IMR-90 (cell line): ENCODE measurements at regions not wholly inside any gene's neighbourhood (a gene's known extent, or its start where the extent isn't known, plus 50 kb on each side); places are given as distances from the start of the nearest gene placed in this dataset.

ENCODE experiments used
- ATAC-seq: fragments of 200-7000 bp; cut with Tn5 transposase; 2 replicates; pipeline ENCODE4 v1.9.1; 2020; ENCODE audit warnings: low read depth, mild to moderate bottlenecking, moderate library complexity
- BruUV-seq: library from RNA; stranded (reverse); fragments of 400-500 nt; replicated peaks from 2 replicates; lab custom pipeline; 2021; lab: Mats Ljungman, UMichigan
- CTCF ChIA-PET: fragments of 300-600 bp; formaldehyde crosslinking; extraction: SDS; loops from one replicate; lab custom pipeline; 2021; ENCODE audit warnings: antibody characterized with exemption; lab: Yijun Ruan, JAX
- POLR2A ChIA-PET: fragments of 300-600 bp; sonication (Branson Sonifier 250); formaldehyde crosslinking; loops from one replicate; lab custom pipeline; 2022; ENCODE audit warnings: antibody characterized with exemption; ENCODE audit not compliant: unreplicated experiment; lab: Charles Lee
- DNase-seq: peaks from one replicate; pipeline ENCODE4 v3.0.0; 2013
- H2AFZ ChIP-seq: replicated peaks from 2 replicates; pipeline ENCODE3; 2013; ENCODE audit warnings: low read length, mild to moderate bottlenecking; ENCODE audit not compliant: poor library complexity
- H2AK5ac ChIP-seq: 2 replicates; pipeline ENCODE4 v1.6.1; 2013; ENCODE audit warnings: low read depth, low read length, inconsistent platforms
- H2AK9ac ChIP-seq: replicated peaks from 2 replicates; pipeline ENCODE3; 2013; ENCODE audit warnings: mild to moderate bottlenecking, low read depth, low read length, moderate library complexity; ENCODE audit not compliant: poor library complexity
- H2BK120ac ChIP-seq: 2 replicates; pipeline ENCODE4 v1.6.1; 2013; ENCODE audit warnings: low read depth, low read length, inconsistent platforms
- H2BK15ac ChIP-seq: 3 replicates; pipeline ENCODE4 v1.6.1; 2013; ENCODE audit warnings: low read depth, low read length, inconsistent platforms
- H2BK20ac ChIP-seq: 2 replicates; pipeline ENCODE4 v1.6.1; 2013; ENCODE audit warnings: low read depth, mild to moderate bottlenecking, inconsistent platforms, low read length, moderate library complexity
- H2BK5ac ChIP-seq: 2 replicates; pipeline ENCODE4 v1.6.1; 2013; ENCODE audit warnings: mild to moderate bottlenecking, low read depth, low read length, inconsistent platforms; ENCODE audit not compliant: poor library complexity, severe bottlenecking
- H3K14ac ChIP-seq: replicated peaks from 2 replicates; pipeline ENCODE4 v1.6.1; 2013; ENCODE audit warnings: low read depth, low read length, inconsistent platforms
- H3K18ac ChIP-seq: 2 replicates; pipeline ENCODE4 v1.6.1; 2013; ENCODE audit warnings: low read depth, low read length, control low read depth
- H3K23ac ChIP-seq: 2 replicates; pipeline ENCODE4 v1.6.1; 2013; ENCODE audit warnings: low read depth, low read length, inconsistent platforms
- H3K27ac ChIP-seq: 2 replicates; pipeline ENCODE4 v1.5.1; 2013; ENCODE audit warnings: mild to moderate bottlenecking, control low read depth, low read length; ENCODE audit not compliant: insufficient read depth
- H3K27me3 ChIP-seq: 2 replicates; pipeline ENCODE4 v1.6.1; 2013; ENCODE audit warnings: low read length; ENCODE audit not compliant: control insufficient read depth, insufficient read depth
- H3K36me3 ChIP-seq: 2 replicates; pipeline ENCODE4 v1.6.1; 2013; ENCODE audit warnings: low read length, mixed read lengths; ENCODE audit not compliant: control insufficient read depth, insufficient read depth
- H3K4ac ChIP-seq: 2 replicates; pipeline ENCODE4 v1.6.1; 2013; ENCODE audit warnings: low read depth, low read length, inconsistent platforms
- H3K4me1 ChIP-seq: 2 replicates; pipeline ENCODE4 v1.6.1; 2013; ENCODE audit warnings: low read length, mixed read lengths; ENCODE audit not compliant: control insufficient read depth, insufficient read depth
- H3K4me2 ChIP-seq: 2 replicates; pipeline ENCODE4 v1.6.1; 2013; ENCODE audit warnings: low read depth, mild to moderate bottlenecking, control low read depth, low read length, moderate library complexity
- H3K4me3 ChIP-seq: 2 replicates; pipeline ENCODE4 v1.5.1; 2013; ENCODE audit warnings: low read depth, mild to moderate bottlenecking, control low read depth, low read length, moderate library complexity; ENCODE audit not compliant: insufficient read depth
- H3K56ac ChIP-seq: 2 replicates; pipeline ENCODE4 v1.6.1; 2013; ENCODE audit warnings: low read length, inconsistent platforms; ENCODE audit not compliant: insufficient read depth; ENCODE audit errors: extremely low read depth
- H3K79me1 ChIP-seq, 2 experiments: 2 replicates each; pipeline ENCODE4 v1.6.1; 2013; ENCODE audit warnings: low read length in 2 of 2, inconsistent platforms in 1 of 2, low read depth in 1 of 2
- H3K9ac ChIP-seq: 2 replicates; pipeline ENCODE4 v1.6.1; 2013; ENCODE audit warnings: low read depth, low read length, control low read depth
- H3K9me1 ChIP-seq: 2 replicates; pipeline ENCODE4 v1.6.1; 2013; ENCODE audit warnings: low read length, inconsistent platforms; ENCODE audit not compliant: insufficient read depth
- H3K9me3 ChIP-seq: 2 replicates; pipeline ENCODE4 v1.6.1; 2013; ENCODE audit warnings: low read length; ENCODE audit not compliant: control insufficient read depth, insufficient read depth
- H4K20me1 ChIP-seq: 2 replicates; pipeline ENCODE4 v1.6.1; 2013; ENCODE audit warnings: low read length, inconsistent platforms; ENCODE audit not compliant: insufficient read depth
- H4K5ac ChIP-seq: 2 replicates; pipeline ENCODE4 v1.6.1; 2013; ENCODE audit warnings: mild to moderate bottlenecking, low read depth, low read length, control low read depth
- H4K8ac ChIP-seq, 2 experiments: 2 replicates each; pipeline ENCODE4 v1.6.1; 2013; ENCODE audit warnings: low read depth in 2 of 2, low read length in 2 of 2, control low read depth in 1 of 2, inconsistent platforms in 1 of 2
- H4K91ac ChIP-seq: 2 replicates; pipeline ENCODE4 v1.6.1; 2013; ENCODE audit warnings: low read depth, low read length, inconsistent platforms; ENCODE audit not compliant: insufficient read depth
- BHLHE40 ChIP-seq: fragments of 150-350 bp; IDR thresholded peaks from 2 replicates; pipeline ENCODE4 v1.6.1; 2016; ENCODE audit warnings: mild to moderate bottlenecking, low read depth, low read length
- CEBPB ChIP-seq: IDR thresholded peaks from 2 replicates; pipeline ENCODE4 v1.6.1; 2012; ENCODE audit warnings: low read depth, low read length, improper control_type of control experiment
- CHD1 ChIP-seq: IDR thresholded peaks from 2 replicates; pipeline ENCODE4 v1.6.1; 2012; ENCODE audit warnings: low read depth, low read length, improper control_type of control experiment
- CTCF ChIP-seq: conservative IDR thresholded peaks from 2 replicates; pipeline ENCODE4 v1.5.1; 2012; ENCODE audit warnings: mild to moderate bottlenecking, low read depth, low read length, improper control_type of control experiment
- ELK1 ChIP-seq: fragments of 150-350 bp; IDR thresholded peaks from 2 replicates; pipeline ENCODE4 v1.6.1; 2016; ENCODE audit warnings: low read depth, mild to moderate bottlenecking, low read length, moderate library complexity, borderline replicate concordance
- FOS ChIP-seq: fragments of 150-350 bp; IDR thresholded peaks from 2 replicates; pipeline ENCODE4 v1.6.1; 2016; ENCODE audit warnings: low read depth, low read length
- MAFK ChIP-seq: IDR thresholded peaks from 2 replicates; pipeline ENCODE4 v1.6.1; 2012; ENCODE audit warnings: low read depth, low read length, improper control_type of control experiment
- MAZ ChIP-seq: IDR thresholded peaks from 2 replicates; pipeline ENCODE4 v1.6.1; 2012; ENCODE audit warnings: low read depth, mild to moderate bottlenecking, low read length, improper control_type of control experiment, moderate library complexity, borderline replicate concordance
- MXI1 ChIP-seq: IDR thresholded peaks from 2 replicates; pipeline ENCODE4 v1.6.1; 2012; ENCODE audit warnings: low read depth, mild to moderate bottlenecking, low read length, moderate library complexity, borderline replicate concordance
- NFE2L2 ChIP-seq: fragments of 150-350 bp; IDR thresholded peaks from 2 replicates; pipeline ENCODE4 v1.6.1; 2016; ENCODE audit warnings: low read depth, mild to moderate bottlenecking, low read length
- POLR2A ChIP-seq: IDR thresholded peaks from 2 replicates; pipeline ENCODE4 v1.6.1; 2012; ENCODE audit warnings: mild to moderate bottlenecking, low read depth, low read length
- RAD21 ChIP-seq: IDR thresholded peaks from 2 replicates; pipeline ENCODE4 v1.6.1; 2012; ENCODE audit warnings: low read length, improper control_type of control experiment
- RCOR1 ChIP-seq: IDR thresholded peaks from 2 replicates; pipeline ENCODE4 v1.6.1; 2012; ENCODE audit warnings: mild to moderate bottlenecking, low read length, improper control_type of control experiment; ENCODE audit not compliant: insufficient replicate concordance
- RFX5 ChIP-seq: IDR thresholded peaks from 2 replicates; pipeline ENCODE4 v1.8.0; 2012; ENCODE audit warnings: low read depth, mild to moderate bottlenecking, low read length, moderate library complexity
- SMC3 ChIP-seq: fragments of 150-350 bp; IDR thresholded peaks from 2 replicates; pipeline ENCODE4 v1.6.1; 2016; ENCODE audit warnings: low read depth, mild to moderate bottlenecking, antibody characterized with exemption, low read length, moderate library complexity
- WGBS, 2 experiments: methylation state at CpG; one replicate each; pipeline versions ENCODE4 v1.1.5 to v1.1.7; 2013; ENCODE audit warnings: missing lambda C conversion rate in 2 of 2; ENCODE audit not compliant: insufficient read length in 1 of 2; ENCODE audit errors: extremely low coverage in 2 of 2; 5-methylcytosine and 5-hydroxymethylcytosine counted together
- dilution Hi-C: fragments of 300-500 bp; cut with HindIII; formaldehyde crosslinking; loops from one replicate; pipeline ENCODE4 v1.14.3; 2018; ENCODE audit warnings: low sequenced_read_pairs; ENCODE audit not compliant: unreplicated experiment
- in situ Hi-C: fragments of 300-500 bp; cut with MboI; formaldehyde crosslinking; loops from 3 replicates; pipeline ENCODE4 v1.14.3; 2019; ENCODE audit warnings: low sequenced_read_pairs, inconsistent platforms, mixed read lengths
- intact Hi-C: fragments of 100-400 bp; cut with micrococcal nuclease; formaldehyde crosslinking; loops from 2 replicates; pipeline ENCODE4 v1.10.0; 2022
- TF ChIP-seq, protein P1 (sequence below): fragments of 150-350 bp; IDR thresholded peaks from 2 replicates; pipeline ENCODE4 v1.6.1; 2017; ENCODE audit warnings: mild to moderate bottlenecking, antibody characterized with exemption, low read length, low read depth

DNA sequence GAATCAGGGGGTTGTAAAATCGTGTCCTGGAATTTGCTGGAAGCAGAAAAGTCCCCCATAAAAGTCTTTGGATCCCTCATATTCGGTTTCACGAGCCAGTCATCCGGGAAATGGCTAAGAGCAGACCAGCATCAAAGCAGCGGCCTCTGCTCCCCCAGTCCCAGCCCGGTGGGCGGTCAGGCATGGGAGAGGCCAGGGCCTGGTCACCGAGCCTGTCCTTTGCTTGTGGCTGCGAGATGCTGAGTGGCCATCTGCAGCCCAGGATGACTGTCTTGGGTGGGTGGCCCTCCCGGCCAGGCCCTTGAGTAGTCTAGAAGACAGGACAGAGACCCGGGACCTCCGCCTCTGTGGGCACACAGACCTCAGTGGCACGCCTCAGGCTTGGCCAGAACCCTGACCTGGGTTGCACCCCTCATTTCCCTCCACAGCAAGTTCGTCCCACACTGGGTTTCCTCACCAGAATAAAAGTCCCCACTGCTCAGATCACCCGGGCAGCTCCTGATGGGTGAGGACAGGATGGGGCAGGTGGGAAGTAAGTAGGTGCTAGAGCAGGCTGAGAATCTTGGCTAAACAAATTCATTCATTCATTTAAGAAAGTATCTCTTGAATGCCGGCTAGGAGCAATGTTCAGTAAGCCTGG lies 172.1 kb downstream of the BMP7 start:
- in situ Hi-C loops: no loop called here
- Histone ChIP-seq H2BK15ac (no peak overlapping the region), H3K9me3 (no peaks in the 10 kb centered on the region; the same call in 1 of the 2 replicates), H2BK120ac (no peak overlapping the region), H3K27me3 (no peaks in the 10 kb centered on the region), H3K4me1 (no peaks in the 10 kb centered on the region), H3K9me1 (no peaks in the 10 kb centered on the region), H3K36me3 (no peaks in the 10 kb centered on the region), H4K5ac (no peak overlapping the region), H3K56ac (no peak overlapping the region), H3K14ac (no peak overlapping the region), H3K4me2 (no peak overlapping the region), H3K18ac (no peak overlapping the region), H4K20me1 (no peaks in the 10 kb centered on the region), H2AK5ac (no peak overlapping the region), H3K23ac (no peak overlapping the region), H2AK9ac (no peak overlapping the region), H3K79me1 (no peaks in the 10 kb centered on the region), H4K91ac (no peak overlapping the region), H3K9ac (no peak overlapping the region), H3K4me3 (no peak overlapping the region), H3K27ac (no peak overlapping the region), H2BK20ac (no peak overlapping the region), H2AFZ (no peak overlapping the region), H4K8ac (no peak overlapping the region), H3K4ac (no peak overlapping the region), H2BK5ac (no peak overlapping the region)
- no TSS peak for BruUV-seq
- dilution Hi-C loops: no loop called here
- DNase-seq (no peak), ATAC-seq (no peak)
- WGBS, 2 experiments: 75% methylated on average over 9 of the region's 16 CpGs; no CpG with 5 or more reads in 1 of the 2 experiments
- ChIA-PET CTCF (no interaction called here), POLR2A (no interaction called here)
- intact Hi-C loops: loop anchor here (5.0 kb wide), 1 partner anchor 403 kb away; no protein-coding TSS in a partner anchor
- TF ChIP-seq CHD1: no peak
- TF ChIP-seq MAZ: no peak
- TF ChIP-seq CTCF: no peak
- TF ChIP-seq SMC3: no peak
- TF ChIP-seq CEBPB: no peak
- TF ChIP-seq BHLHE40: no peak
- TF ChIP-seq RFX5: no peak
- TF ChIP-seq NFE2L2: no peak
- TF ChIP-seq POLR2A: no peak
- TF ChIP-seq, protein P1, sequence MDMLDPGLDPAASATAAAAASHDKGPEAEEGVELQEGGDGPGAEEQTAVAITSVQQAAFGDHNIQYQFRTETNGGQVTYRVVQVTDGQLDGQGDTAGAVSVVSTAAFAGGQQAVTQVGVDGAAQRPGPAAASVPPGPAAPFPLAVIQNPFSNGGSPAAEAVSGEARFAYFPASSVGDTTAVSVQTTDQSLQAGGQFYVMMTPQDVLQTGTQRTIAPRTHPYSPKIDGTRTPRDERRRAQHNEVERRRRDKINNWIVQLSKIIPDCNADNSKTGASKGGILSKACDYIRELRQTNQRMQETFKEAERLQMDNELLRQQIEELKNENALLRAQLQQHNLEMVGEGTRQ: no peak
- no peak for TF ChIP-seq ELK1
- TF ChIP-seq FOS: no peak
- TF ChIP-seq RCOR1: no peak
- TF ChIP-seq MXI1: no peak
- TF ChIP-seq RAD21: no peak
- TF ChIP-seq MAFK: no peak
